DOHH2 (cell line): ENCODE measurements at regions not wholly inside any gene's neighbourhood (a gene's known extent, or its start where the extent isn't known, plus 50 kb on each side); places are given as distances from the start of the nearest gene placed in this dataset.

Experiments
- H3F3A ChIP-seq: fragments of 200-600 bp; sonication (generic), shearing (Covaris generic); 2 replicates; pipeline ENCODE4 v1.6.0; 2016; ENCODE audit warnings: antibody characterized with exemption, mild to moderate bottlenecking; ENCODE audit not compliant: control insufficient read depth, insufficient read depth
- H3K27ac ChIP-seq: fragments of 200-600 bp; sonication (generic); 2 replicates; pipeline ENCODE4 v1.5.1; 2014; ENCODE audit warnings: low read depth, mild to moderate bottlenecking, low read length, moderate library complexity
- H3K27me3 ChIP-seq: fragments of 200-600 bp; sonication (generic); 2 replicates; pipeline ENCODE4 v1.6.1; 2014; ENCODE audit warnings: mild to moderate bottlenecking, low read length, mixed read lengths; ENCODE audit not compliant: control insufficient read depth
- H3K36me3 ChIP-seq: fragments of 200-600 bp; sonication (generic); 2 replicates; pipeline ENCODE4 v1.6.1; 2014; ENCODE audit warnings: mild to moderate bottlenecking, low read length, moderate library complexity, mixed read lengths; ENCODE audit not compliant: control insufficient read depth
- H3K4me1 ChIP-seq: fragments of 200-600 bp; sonication (generic); 2 replicates; pipeline ENCODE4 v1.6.1; 2014; ENCODE audit warnings: mild to moderate bottlenecking, low read length, mixed read lengths; ENCODE audit not compliant: control insufficient read depth
- H3K4me2 ChIP-seq: fragments of 200-600 bp; sonication (generic); 2 replicates; pipeline ENCODE4 v1.6.0; 2014; ENCODE audit warnings: mild to moderate bottlenecking, low read length, moderate library complexity
- H3K4me3 ChIP-seq: fragments of 200-600 bp; sonication (generic); 2 replicates; pipeline ENCODE4 v1.5.1; 2014; ENCODE audit warnings: mild to moderate bottlenecking, low read length, mixed read lengths
- H3K79me2 ChIP-seq: fragments of 200-600 bp; sonication (generic); 2 replicates; pipeline ENCODE4 v1.6.1; 2014; ENCODE audit warnings: mild to moderate bottlenecking, low read length, mixed read lengths; ENCODE audit not compliant: control insufficient read depth
- H3K9me2 ChIP-seq: fragments of 200-600 bp; sonication (generic); replicated peaks from 2 replicates; pipeline ENCODE4 v1.6.1; 2014; ENCODE audit warnings: mild to moderate bottlenecking, low read length, mixed read lengths; ENCODE audit not compliant: control insufficient read depth
- H3K9me3 ChIP-seq: fragments of 200-600 bp; sonication (generic); 2 replicates; pipeline ENCODE4 v1.6.1; 2014; ENCODE audit warnings: antibody characterized with exemption, low read length, mixed read lengths; ENCODE audit not compliant: control insufficient read depth, insufficient read depth
- H4K20me1 ChIP-seq: fragments of 200-600 bp; sonication (generic); 2 replicates; pipeline ENCODE4 v1.6.0; 2014; ENCODE audit warnings: low read depth, mild to moderate bottlenecking, antibody characterized with exemption, low read length, moderate library complexity; ENCODE audit not compliant: control insufficient read depth, insufficient read depth
- EZH2phosphoT487 ChIP-seq: fragments of 200-600 bp; sonication (generic); IDR thresholded peaks from 2 replicates; pipeline ENCODE4 v1.6.1; 2017; ENCODE audit warnings: borderline replicate concordance, mild to moderate bottlenecking, antibody characterized with exemption, low read length, moderate library complexity, mixed read lengths
- TF ChIP-seq, protein P1 (sequence below): fragments of 200-600 bp; sonication (generic); IDR thresholded peaks from one replicate; pipeline ENCODE4 v1.5.1; 2014; ENCODE audit warnings: antibody characterized with exemption, mild to moderate bottlenecking, low read depth, low read length; ENCODE audit not compliant: poor library complexity, severe bottlenecking

DNA sequence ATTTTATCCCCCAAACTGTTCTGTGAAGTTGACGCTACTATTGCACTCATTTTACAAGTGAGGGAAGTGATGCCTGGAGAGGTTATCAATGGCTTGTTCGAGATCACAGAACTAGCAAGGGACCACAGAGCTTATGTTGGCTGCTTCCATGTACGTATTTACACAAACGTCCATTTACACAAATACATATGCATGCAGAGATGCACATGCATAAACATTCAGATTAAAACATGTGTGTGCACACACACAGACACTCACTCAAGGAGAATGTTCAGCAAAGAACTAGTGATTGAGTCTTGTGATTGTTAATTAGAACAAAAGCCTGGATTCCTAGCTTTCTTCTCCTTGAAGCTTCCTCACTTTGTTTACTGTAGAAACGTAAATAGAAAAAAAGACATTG, 321.5 kb upstream of the CHD6 start:
- TF ChIP-seq, protein P1, sequence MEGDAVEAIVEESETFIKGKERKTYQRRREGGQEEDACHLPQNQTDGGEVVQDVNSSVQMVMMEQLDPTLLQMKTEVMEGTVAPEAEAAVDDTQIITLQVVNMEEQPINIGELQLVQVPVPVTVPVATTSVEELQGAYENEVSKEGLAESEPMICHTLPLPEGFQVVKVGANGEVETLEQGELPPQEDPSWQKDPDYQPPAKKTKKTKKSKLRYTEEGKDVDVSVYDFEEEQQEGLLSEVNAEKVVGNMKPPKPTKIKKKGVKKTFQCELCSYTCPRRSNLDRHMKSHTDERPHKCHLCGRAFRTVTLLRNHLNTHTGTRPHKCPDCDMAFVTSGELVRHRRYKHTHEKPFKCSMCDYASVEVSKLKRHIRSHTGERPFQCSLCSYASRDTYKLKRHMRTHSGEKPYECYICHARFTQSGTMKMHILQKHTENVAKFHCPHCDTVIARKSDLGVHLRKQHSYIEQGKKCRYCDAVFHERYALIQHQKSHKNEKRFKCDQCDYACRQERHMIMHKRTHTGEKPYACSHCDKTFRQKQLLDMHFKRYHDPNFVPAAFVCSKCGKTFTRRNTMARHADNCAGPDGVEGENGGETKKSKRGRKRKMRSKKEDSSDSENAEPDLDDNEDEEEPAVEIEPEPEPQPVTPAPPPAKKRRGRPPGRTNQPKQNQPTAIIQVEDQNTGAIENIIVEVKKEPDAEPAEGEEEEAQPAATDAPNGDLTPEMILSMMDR, result no peak
- TF ChIP-seq EZH2phosphoT487, result no peak
- no peak overlapping the region for H3K27ac ChIP-seq
- H3F3A ChIP-seq, result no peaks in the 10 kb centered on the region
- H4K20me1 ChIP-seq, result no peaks in the 10 kb centered on the region
- H3K79me2 ChIP-seq, result no peaks in the 10 kb centered on the region
- H3K4me3 ChIP-seq, result no peak overlapping the region
- H3K27me3 ChIP-seq, result no peaks in the 10 kb centered on the region
- no peaks in the 10 kb centered on the region for H3K9me3 ChIP-seq
- no peaks in the 10 kb centered on the region for H3K36me3 ChIP-seq
- no peak overlapping the region for H3K4me2 ChIP-seq
- no peaks in the 10 kb centered on the region for H3K9me2 ChIP-seq
- no peaks in the 10 kb centered on the region for H3K4me1 ChIP-seq

DNA sequence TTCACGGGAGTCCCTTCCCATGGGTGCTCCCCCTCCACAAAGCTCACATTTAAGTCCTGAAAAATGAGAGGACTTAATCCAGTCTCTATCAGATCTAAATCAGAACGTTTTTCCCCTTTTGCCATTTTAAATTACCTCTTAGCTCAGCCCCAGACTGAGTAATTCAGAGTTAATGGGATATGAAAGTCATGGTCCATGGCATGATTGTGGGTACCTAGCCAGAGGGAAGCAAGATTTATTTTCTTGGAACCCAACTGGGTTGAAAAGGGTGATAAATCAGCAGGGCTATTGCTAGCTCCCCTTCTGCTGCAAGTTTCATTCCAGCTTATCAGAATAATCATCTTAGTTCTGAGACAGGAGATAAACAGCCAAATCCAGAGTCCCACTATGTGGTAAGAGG, 320.2 kb upstream of the CHD6 start:
- Histone ChIP-seq H3K4me3 (no peak overlapping the region), H3F3A (no peaks in the 10 kb centered on the region), H3K27ac (no peak overlapping the region), H3K36me3 (no peaks in the 10 kb centered on the region), H3K79me2 (no peaks in the 10 kb centered on the region), H3K4me2 (no peak overlapping the region), H3K9me3 (no peaks in the 10 kb centered on the region), H3K9me2 (no peaks in the 10 kb centered on the region), H4K20me1 (no peaks in the 10 kb centered on the region), H3K4me1 (no peaks in the 10 kb centered on the region), H3K27me3 (no peaks in the 10 kb centered on the region)
- TF ChIP-seq, protein P1, result no peak
- TF ChIP-seq EZH2phosphoT487, result no peak

DNA sequence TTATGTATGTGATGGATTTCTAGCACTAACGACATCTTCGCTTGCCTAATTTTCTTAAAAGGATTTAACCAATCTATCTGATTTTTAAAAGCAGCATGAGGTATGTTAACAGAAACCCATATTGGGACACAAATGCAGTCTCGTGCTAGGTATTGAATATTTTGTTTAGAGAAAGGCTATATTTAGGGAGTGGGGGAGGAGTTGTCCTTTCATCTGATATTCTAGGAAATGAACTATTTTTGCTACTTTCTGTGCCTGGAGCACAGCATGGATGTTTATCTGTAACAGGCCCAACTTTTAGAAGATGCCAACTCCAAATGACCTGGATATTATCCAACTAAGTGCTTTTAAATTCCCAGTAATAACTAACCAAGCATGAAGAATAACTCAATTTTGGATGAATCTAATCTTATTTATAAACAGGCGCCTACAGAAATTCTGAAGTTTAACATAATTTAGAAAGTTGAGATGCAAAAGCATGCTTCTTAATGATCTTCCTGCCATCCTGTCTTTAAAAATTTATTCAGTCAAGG, 317.1 kb upstream of the CHD6 start:
- no peak overlapping the region for H3K27ac ChIP-seq
- no peaks in the 10 kb centered on the region for H3K36me3 ChIP-seq
- TF ChIP-seq, protein P1, result no peak
- TF ChIP-seq EZH2phosphoT487, result no peak

DNA sequence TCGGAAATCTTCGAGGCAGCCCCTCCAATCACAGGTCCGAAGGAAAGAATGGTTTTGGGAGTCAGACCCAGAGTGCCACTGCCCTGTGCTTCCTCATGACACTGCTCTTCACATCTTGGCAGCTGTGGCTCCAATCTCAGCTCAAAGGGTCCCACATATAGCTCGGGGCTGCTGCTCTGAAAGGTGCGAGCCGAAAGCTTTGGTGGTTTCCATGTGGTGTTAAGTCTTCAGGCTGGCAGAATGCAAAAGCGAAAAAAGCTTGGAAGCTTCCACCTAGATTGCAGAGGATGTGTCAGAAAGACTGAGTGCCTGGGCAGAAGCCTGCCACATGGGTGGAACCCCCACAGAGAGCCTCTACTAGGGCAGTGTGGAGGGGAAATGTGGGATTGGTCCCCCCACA, 314.3 kb upstream of the CHD6 start:
- Histone ChIP-seq H3K4me1 (no peaks in the 10 kb centered on the region), H4K20me1 (no peaks in the 10 kb centered on the region), H3F3A (no peaks in the 10 kb centered on the region), H3K79me2 (no peaks in the 10 kb centered on the region), H3K4me3 (no peak overlapping the region), H3K27me3 (no peaks in the 10 kb centered on the region), H3K9me2 (no peaks in the 10 kb centered on the region), H3K36me3 (no peaks in the 10 kb centered on the region), H3K27ac (no peak overlapping the region), H3K9me3 (no peaks in the 10 kb centered on the region), H3K4me2 (no peak overlapping the region)
- TF ChIP-seq, protein P1, result no peak
- no peak for TF ChIP-seq EZH2phosphoT487

More for the DNA sequence above, 317.1 kb upstream of the CHD6 start:
- H3K4me3 ChIP-seq, result no peak overlapping the region
- no peak overlapping the region for H3K4me2 ChIP-seq
- no peaks in the 10 kb centered on the region for H3K9me3 ChIP-seq
- no peaks in the 10 kb centered on the region for H3K79me2 ChIP-seq
- no peaks in the 10 kb centered on the region for H3K27me3 ChIP-seq
- H3K4me1 ChIP-seq, result no peaks in the 10 kb centered on the region
- no peaks in the 10 kb centered on the region for H4K20me1 ChIP-seq
- H3F3A ChIP-seq, result no peaks in the 10 kb centered on the region
- no peaks in the 10 kb centered on the region for H3K9me2 ChIP-seq
